ENCODE measurements at regions not wholly inside any gene's neighbourhood (a gene's known extent, or its start where the extent isn't known, plus 50 kb on each side); places are given as distances from the start of the nearest gene placed in this dataset.

DNA sequence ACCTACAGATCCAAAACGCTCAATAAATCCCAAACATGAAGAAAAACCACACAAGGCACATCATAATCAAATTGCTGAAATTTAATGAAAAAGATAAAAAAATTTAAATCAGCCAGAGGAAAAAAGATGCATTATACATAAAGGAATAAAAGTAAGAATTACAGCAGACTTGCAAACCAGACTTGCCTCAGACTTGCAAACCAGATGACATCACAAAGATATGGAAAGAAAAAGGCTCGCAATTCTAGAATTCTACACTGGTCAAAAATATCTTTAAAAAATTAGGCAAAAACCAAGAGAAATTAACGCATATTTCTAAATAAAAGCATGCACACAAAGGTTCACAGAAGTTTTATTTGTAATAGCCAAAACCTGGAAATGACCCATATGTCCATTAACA, 188.0 kb upstream of the NAMPT start:
- TF ChIP-seq, protein P1, sequence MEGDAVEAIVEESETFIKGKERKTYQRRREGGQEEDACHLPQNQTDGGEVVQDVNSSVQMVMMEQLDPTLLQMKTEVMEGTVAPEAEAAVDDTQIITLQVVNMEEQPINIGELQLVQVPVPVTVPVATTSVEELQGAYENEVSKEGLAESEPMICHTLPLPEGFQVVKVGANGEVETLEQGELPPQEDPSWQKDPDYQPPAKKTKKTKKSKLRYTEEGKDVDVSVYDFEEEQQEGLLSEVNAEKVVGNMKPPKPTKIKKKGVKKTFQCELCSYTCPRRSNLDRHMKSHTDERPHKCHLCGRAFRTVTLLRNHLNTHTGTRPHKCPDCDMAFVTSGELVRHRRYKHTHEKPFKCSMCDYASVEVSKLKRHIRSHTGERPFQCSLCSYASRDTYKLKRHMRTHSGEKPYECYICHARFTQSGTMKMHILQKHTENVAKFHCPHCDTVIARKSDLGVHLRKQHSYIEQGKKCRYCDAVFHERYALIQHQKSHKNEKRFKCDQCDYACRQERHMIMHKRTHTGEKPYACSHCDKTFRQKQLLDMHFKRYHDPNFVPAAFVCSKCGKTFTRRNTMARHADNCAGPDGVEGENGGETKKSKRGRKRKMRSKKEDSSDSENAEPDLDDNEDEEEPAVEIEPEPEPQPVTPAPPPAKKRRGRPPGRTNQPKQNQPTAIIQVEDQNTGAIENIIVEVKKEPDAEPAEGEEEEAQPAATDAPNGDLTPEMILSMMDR (conservative IDR thresholded peaks at IDR 0.05; ENCODE audit: low read depth, low read length) = no peak
- no peak for TF ChIP-seq EZH2 (IDR thresholded peaks at IDR 0.05; ENCODE audit: borderline replicate concordance, low read depth, low read length, poor library complexity, severe bottlenecking)

All from A673 (cell line).